ENCODE measurements at regions not wholly inside any gene's neighbourhood (a gene's known extent, or its start where the extent isn't known, plus 50 kb on each side); places are given as distances from the start of the nearest gene placed in this dataset.
"Not testable (repeated sequence)": the region's sequence is repeated elsewhere in the genome, so short reads cannot be mapped to it uniquely, and the experiment has no call there.

- no peaks in the 10 kb centered on the region for H3K27me3 ChIP-seq
- no peak overlapping the region for H3K4me3 ChIP-seq
- DNase-seq (no peak), FAIRE-seq (no peak), ATAC-seq (no peak)
- H3K4me1 ChIP-seq: no peaks in the 10 kb centered on the region
- H3K27ac ChIP-seq: no peak overlapping the region
- intact Hi-C loops (cut with DNase I): no loop called here
- TF ChIP-seq CTCF (IDR thresholded peaks at IDR 0.05): no peak
- H3K9me3 ChIP-seq: no peaks in the 10 kb centered on the region
- no peaks in the 10 kb centered on the region for H3K36me3 ChIP-seq
Measured at GRCh38 chr3:145906301-145906700, 254.7 kb downstream of the PLOD2 start.

DNA sequence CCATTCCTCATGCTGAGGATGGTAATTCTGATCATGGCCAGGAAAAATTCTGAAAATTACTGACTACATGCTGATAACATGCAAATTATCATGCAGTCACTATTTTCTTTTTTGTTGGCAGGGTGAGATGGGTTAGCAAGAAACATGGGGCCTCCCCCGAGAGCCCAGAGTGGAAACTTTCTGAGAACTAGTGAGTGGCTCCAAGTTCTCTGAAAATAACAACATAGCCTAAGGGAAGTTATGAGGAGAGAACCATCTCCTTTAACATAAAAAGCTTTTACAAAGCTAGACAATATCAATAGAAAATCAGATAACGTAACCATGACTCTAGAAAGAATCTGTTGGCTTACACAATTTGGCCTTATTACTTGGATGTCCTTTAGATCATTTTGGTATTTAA lies 254.2 kb downstream of the PLOD2 start:
- TF ChIP-seq CTCF (IDR thresholded peaks at IDR 0.05): no peak
- Histone ChIP-seq H3K27ac (no peak overlapping the region), H3K36me3 (no peaks in the 10 kb centered on the region), H3K9me3 (no peaks in the 10 kb centered on the region), H3K4me3 (no peak overlapping the region), H3K27me3 (no peaks in the 10 kb centered on the region), H3K4me1 (no peaks in the 10 kb centered on the region)
- WGBS, 2 donors: 90 to 91% methylated on average over 2 of the region's 2 CpGs
- ATAC-seq (no peak), FAIRE-seq (no peak), DNase-seq (no peak)
- intact Hi-C loops (cut with DNase I): no loop called here

DNA sequence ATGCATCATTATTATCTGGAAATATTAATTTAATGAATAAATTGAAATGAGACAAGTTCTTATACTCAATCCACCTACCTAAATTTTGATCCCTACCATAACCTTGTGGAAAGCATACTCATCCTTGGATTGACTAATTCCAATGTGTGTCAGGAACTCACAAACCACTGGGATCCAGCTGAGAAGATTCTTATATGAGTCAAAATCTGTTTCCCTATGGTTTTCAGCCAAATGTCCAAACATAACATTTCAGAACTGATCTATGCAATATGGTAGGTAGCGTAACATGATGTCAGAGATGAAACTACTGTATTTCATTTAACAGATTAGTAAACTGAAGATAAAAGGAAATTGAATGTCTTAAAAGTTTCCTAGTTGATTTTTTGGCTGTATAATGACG lies 250.0 kb downstream of the PLOD2 start:
- H3K27ac ChIP-seq: no peak overlapping the region
- FAIRE-seq (no peak), ATAC-seq (no peak), DNase-seq (no peak)
- no peak for TF ChIP-seq CTCF (IDR thresholded peaks at IDR 0.05)
- intact Hi-C loops (cut with DNase I): no loop called here
- H3K4me1 ChIP-seq: no peaks in the 10 kb centered on the region
- H3K9me3 ChIP-seq: no peaks in the 10 kb centered on the region
- H3K4me3 ChIP-seq: no peak overlapping the region
- no peaks in the 10 kb centered on the region for H3K27me3 ChIP-seq
- no peaks in the 10 kb centered on the region for H3K36me3 ChIP-seq
- 63 to 93% methylated on average over 2 of the region's 2 CpGs for WGBS, 2 donors

DNA sequence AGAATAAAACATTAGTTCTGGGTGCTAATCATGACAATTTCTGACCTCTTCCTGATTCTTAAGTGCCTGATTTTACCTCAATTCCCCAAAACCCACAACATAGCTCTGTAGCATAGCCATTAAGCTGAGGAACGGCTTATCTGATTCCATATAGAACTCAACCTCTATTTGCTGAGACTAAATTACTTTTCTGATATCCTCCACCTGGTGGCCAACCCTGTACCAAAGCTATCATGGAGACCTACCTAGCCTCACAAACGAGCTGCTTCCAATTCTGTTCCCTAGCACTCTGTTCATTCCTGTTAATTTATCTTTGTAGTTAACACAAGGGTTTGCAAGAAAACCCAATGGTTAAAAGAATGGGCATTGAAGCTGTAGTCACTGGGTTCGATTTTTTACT lies 245.2 kb downstream of the PLOD2 start:
- no peak for ATAC-seq
- FAIRE-seq: no peak

GRCh38 chr3:145927736-145928135 lies 233.2 kb downstream of the PLOD2 start:
- H3K4me1 ChIP-seq; FAIRE-seq; intact Hi-C loops (cut with DNase I); H3K27ac ChIP-seq; ATAC-seq; H3K4me3 ChIP-seq; DNase-seq; H3K36me3 ChIP-seq; H3K27me3 ChIP-seq; H3K9me3 ChIP-seq: not testable (repeated sequence)
- 88 to 92% methylated on average over 4 to 11 of the region's 21 CpGs for WGBS, 2 donors

More for the DNA sequence above, 245.2 kb downstream of the PLOD2 start:
- Histone ChIP-seq H3K36me3 (no peaks in the 10 kb centered on the region), H3K4me3 (no peak overlapping the region), H3K9me3 (no peaks in the 10 kb centered on the region), H3K4me1 (no peaks in the 10 kb centered on the region), H3K27me3 (no peaks in the 10 kb centered on the region), H3K27ac (no peak overlapping the region)
- 46 to 62% methylated on average over 3 of the region's 3 CpGs for WGBS, 2 donors
- DNase-seq: no peak
- intact Hi-C loops (cut with DNase I): no loop called here
- no peak for TF ChIP-seq CTCF (IDR thresholded peaks at IDR 0.05)

GRCh38 chr3:145936971-145937370 lies 224.0 kb downstream of the PLOD2 start:
- no peaks in the 10 kb centered on the region for H3K4me1 ChIP-seq
- DNase-seq (no peak), FAIRE-seq (no peak), ATAC-seq (no peak)
- H3K27ac ChIP-seq: no peak overlapping the region
- intact Hi-C loops (cut with DNase I): no loop called here
- H3K4me3 ChIP-seq: no peak overlapping the region
- 89 to 93% methylated on average over 6 of the region's 6 CpGs for WGBS, 2 donors
- no peaks in the 10 kb centered on the region for H3K9me3 ChIP-seq
- no peak for TF ChIP-seq CTCF (IDR thresholded peaks at IDR 0.05)
- no peaks in the 10 kb centered on the region for H3K36me3 ChIP-seq
- no peaks in the 10 kb centered on the region for H3K27me3 ChIP-seq
